HG03175 (cell line): ENCODE measurements at regions not wholly inside any gene's neighbourhood (a gene's known extent, or its start where the extent isn't known, plus 50 kb on each side); places are given as distances from the start of the nearest gene placed in this dataset.

ENCODE experiments used
- ATAC-seq: cut with Tn5 transposase; IDR thresholded peaks from one replicate; pipeline ENCODE4 v1.9.1; 2021; ENCODE audit warnings: mild to moderate bottlenecking, moderate library complexity; ENCODE audit not compliant: unreplicated experiment

DNA sequence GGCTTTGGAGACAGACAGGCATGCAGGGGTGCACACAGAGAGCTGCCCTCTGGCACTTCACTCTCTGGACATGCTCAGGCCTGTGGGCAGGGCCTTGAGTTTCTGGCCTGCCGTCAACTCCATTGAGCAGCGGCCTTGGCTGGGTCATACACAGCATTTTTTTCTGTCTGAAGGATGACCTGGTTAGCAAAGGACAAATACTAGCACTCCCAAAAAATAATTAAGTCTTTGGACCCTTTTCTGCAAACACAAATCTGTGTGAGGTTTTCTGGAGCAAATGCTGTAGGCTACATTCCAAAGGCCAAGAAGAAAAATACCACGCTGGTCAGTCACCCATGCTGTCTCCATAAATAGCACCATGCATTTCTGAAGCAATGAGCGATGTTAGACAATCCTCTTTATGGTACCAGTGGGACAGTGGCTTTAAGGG lies 124.7 kb upstream of the CTAGE1 start:
- ATAC-seq: no peak

DNA sequence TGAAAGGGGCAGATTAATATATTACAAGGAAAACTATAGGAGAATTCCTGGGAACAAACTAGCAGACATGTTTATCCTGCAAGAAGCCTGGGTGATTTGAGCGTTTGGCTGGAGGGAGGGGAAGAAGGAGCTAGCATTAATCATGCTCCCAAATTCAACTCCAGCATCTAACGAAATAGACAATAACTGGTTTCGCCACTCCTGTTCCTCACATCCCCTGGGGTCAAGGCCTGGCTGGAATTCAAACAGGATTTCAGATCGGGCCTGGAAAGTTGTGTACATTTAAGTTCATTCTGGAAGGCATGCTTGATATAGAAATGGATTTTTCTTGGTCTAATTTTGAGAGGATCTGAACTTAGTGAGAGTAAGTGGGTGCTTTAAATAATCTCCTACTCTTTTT lies 126.1 kb upstream of the CTAGE1 start:
- ATAC-seq: no peak

DNA sequence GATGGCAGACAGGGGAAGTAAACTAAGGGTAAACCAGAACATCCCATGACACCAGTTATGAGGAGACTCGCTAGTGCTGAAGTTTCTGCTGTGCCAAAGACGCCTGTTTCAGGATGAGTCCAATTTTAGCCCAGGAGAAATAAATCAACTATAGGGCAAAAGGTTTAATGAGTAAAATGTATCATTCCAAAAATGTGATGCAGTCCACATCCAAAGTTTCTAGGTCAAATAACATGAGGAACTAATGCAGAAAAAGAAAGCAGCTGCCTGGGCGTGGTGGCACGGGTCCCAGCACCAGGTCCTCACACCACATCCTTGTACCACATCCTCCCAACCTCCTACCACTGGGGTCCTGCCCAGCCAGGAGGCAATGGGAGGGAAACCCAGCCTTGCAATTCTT lies 126.9 kb upstream of the CTAGE1 start:
- no peak for ATAC-seq

DNA sequence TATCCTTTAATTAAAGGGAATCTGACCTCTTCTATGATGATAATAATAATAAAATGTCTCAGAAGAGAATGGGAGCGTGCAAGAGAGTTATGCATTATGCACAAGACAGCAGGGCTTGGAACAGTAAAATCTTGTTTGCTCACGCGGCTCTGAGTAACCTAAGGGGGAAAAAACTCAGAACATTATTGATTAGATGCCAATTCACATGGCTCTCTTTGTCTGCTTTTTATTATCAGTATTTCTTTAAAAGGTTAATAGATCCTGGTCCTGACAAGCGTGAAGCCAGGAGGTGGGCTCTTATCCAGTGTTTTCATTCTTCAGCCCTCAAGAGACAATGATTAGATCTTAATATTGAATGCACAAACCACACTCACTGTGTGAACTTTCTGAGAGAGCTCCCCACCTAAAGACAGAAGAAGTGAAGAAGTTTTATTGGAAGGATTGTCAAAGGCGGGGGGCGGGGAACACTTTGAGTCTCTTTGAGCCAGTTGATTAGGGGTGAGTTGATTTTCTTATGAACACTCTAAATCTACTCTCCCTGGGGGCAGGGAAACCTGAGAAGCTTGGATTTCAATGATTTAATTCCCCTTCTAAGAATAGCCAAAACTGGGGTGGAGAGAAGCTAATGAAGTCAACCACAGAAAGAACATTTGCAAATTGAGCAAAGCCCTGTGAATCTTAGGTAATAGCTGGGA lies 127.5 kb upstream of the CTAGE1 start:
- ATAC-seq: no peak

DNA sequence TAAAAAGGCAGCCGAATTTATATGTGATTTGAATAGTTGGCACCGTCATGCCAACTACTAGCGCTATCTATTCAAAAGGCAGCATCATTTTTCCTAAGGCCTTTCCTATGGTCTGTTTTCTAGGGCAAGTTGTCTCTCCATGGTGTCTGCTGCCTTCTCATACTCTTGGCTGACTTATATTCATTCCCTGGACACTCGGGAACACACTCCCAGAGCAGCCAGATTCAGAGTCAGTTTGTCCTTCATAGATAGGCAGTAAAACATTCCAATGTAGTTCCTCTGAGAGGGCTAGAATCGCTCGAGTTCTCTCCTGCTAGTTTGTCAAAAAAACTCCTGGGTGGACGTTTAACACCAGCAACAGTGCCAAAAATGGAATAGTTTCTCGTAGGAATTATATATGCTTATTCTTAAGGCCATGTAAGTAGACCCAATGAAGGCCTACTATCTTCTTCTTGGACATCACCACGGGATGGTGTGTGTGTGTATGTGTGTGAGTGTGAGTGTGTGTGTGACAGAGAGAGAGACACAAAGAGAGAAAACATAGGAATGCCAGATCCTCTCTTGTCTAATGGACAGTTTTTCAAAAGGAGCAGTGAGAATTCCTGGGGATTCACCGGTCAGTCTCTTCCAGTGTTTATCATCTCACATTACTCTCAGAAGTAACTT lies 129.3 kb upstream of the CTAGE1 start:
- no peak for ATAC-seq

DNA sequence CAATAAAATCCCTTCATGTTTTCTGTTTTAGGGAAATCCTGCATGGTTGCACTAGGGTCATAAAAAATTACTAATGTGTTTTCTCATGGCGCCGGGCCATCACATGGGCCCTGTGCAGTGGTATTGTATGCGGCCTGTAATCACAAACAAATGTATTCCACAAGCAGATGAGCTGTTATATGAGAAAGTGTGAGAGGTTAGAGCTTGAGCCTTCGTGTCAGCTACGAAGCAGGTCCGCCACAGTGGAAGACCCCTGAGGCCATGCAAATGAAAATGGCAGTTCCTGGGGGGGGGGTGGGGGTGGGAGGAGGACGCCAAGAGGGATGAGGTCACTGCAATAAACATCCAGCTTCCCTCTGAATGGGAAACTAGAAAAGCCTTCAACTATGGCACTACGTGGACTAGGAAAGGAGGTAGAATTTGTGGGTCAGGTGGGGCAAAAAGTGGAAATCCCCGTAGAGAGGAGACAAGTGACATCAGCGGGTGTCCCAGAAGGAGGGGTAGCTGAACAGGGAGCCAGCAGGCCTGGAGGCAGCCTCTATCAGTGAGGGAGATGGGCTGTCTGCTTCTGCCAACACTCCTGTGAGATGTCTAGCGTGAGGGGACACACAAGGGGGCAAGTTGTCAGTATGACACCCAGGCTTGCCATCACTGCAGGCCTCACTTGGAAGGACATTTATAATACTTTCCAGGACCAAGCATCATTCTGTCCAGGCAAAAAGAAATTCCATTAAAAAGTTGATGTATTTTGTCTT lies 130.3 kb upstream of the CTAGE1 start:
- no peak for ATAC-seq

DNA sequence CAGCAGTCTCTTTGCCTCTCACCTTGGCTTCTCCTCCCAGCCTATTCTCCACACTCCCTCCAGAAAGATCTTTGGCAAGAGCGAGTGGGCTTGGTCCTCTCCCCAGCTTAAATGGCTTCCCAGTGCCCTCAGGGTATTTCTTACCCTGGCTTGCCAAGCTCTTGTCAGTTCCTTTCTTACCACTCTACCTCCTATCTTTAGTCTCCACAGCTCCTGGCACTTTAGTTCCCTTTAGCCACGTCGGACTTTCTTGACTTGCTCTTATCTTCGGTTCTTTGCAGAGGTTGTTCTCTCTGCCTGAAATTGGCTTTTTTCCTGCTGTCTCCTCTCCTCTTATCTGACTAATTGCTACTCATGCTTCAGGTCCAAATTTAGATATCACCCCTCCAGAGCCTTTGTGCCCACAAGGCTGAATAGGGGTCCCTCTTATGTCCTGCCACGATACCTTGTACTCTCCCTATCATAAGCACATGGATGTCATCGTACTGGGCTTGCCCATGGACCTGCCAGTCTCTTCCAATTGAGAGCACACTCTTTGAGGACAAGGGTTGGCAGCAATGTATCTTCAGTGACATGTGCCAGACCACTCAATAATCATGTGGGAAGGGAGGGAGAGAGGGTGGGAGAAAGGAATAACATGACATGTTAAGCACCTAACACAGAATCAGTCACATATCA lies 131.7 kb upstream of the CTAGE1 start:
- ATAC-seq: no peak

DNA sequence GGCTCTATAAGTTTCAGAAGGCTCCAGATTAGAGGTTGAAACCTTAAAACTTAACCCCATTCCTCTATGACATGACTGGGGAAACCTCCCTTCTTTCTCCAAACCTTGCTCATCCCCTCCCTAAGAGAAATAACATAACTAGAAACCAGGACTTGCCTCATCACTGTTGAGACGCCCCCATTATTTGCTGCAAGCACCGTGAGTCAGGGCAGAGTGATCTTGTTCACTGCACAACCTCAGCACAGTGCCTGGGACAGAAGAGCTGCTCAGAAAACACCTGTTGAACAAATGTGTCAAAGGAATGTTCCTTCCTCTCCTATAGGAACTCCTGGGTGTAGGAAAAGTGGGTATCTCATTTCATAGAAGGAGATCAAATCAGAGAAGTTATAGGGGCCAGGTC lies 132.7 kb upstream of the CTAGE1 start:
- ATAC-seq: no peak

DNA sequence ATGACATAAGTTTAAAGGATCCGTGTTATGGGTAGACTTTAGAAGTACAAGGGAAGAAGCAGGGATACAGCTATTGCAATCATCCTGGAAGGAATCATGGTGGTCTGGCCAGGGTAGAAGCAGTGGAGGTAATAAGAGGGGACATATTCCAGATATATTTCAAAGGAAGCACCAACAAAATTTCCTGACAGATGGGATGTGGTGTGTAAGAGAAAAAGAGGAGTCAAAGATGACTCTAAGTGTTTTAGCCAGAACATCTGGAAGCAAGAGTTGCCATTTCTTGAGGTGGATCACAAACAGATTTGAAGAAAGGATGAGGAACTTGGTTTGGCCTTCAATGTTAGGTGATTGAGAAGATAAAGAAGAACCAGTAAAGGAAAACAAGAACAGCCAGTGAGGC lies 133.1 kb upstream of the CTAGE1 start:
- no peak for ATAC-seq

DNA sequence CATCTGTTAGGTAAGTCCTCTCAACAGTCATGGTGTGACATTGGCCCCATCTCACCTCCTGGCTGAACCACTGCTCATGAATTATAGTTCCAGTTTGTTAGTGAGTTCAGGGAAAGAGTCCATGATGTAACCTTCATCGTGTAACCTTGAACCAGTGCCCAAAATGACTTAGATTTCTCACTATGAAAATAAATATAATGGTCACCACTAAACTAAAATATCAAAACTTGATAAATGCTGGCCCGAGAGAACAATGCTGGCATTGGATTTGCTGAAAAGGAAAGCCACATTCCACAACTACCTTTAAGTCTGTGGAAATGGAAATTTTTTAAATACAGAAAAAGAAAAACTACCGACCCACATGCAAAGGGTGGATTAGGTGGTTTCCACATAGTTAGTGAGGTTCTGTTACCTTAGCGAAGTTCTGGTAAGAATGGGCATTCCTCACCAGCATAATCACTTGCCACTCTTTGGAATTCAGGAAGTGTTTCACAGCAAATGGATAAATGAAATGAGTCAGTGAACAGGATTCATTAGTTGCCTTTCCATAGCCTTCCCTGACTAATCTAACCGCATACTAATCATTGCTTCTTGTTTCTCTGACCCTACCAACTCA lies 133.9 kb upstream of the CTAGE1 start:
- no peak for ATAC-seq

DNA sequence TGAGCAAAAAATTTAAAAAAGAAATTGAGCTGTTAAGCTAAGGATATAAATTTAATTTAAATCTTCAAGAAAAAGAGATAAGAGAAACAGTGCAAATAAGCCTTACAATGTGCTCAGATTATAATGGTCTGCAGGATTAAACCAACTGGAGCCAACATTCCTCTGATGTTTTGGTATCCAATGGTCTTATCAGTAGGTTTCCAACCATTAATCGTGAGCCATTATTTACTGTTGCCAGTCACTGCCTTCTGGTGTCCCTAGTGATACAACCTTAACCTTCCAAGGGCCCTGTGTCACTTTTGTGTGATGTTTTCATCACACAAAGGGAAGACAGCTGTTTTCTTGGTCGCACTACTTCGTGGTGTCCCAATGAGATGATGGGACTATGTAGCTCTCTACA lies 134.5 kb upstream of the CTAGE1 start:
- ATAC-seq: no peak

DNA sequence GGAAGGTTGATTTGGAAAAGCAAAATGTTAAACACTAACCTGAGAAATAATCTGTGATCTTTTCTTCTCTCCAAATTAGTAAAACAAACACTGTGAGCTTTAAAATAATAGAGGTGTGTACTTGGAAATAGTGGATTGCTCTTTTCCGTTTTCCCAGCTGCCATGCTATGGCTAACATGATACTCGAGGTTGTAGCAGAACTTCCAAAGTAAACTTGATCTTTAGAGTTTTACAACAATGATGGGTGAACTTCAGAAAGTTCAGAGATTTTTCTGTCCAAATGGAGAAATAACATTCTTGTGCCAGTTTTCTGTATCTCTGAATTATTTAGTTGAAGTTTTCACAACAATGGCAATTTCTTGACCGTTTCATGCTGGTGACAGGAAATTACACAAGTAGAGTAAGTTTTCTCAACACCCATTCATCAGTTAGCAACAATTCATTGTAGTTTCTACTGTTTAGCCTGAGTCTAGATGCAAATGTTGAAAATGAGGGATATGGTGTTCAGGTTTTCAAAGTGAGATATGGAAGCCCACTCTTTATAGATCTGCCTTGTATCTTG lies 135.3 kb upstream of the CTAGE1 start:
- ATAC-seq: no peak

DNA sequence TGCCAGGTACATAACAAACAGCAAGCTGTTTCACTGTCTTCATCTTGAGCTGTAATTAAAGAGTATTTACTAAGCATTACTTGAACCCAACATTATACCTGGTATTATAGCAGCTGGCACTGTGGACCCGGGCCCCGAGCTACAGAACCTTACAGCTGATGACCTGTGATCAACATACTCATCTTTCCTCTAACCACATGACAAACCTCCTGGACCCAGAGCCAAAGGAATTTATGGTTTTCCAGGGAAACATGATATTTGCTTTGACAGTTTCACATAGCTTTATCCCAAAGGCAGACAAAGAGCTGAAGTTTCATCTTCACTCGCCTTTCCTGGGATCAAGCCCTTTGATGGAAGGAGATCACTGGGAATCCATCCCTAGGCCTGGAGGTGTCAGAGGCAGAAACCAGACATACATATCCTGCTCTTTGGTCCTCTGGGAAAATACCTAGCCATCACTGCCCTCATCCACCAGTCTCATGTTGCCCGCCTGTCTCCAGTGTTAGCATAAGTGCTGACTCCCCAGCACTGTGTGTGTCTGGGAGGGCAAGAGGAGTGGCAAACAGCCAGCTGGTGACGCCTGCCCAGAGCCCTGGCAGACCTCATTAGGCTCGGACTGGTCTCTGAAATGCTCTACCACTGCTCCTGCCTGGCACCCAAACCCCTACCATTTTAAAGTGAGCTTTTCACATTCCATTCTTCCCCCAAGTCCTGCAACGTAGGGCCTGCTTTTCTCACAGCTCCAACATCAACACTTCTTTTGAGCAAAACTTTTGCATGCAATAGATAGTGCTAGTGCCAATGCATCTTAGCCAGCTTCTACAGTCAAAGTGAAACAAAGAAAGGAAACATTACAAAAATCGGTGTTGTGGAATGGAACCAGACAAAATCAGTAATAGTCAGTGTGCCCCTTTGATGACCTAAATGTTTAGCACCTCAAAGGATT lies 138.8 kb upstream of the CTAGE1 start:
- no peak for ATAC-seq

DNA sequence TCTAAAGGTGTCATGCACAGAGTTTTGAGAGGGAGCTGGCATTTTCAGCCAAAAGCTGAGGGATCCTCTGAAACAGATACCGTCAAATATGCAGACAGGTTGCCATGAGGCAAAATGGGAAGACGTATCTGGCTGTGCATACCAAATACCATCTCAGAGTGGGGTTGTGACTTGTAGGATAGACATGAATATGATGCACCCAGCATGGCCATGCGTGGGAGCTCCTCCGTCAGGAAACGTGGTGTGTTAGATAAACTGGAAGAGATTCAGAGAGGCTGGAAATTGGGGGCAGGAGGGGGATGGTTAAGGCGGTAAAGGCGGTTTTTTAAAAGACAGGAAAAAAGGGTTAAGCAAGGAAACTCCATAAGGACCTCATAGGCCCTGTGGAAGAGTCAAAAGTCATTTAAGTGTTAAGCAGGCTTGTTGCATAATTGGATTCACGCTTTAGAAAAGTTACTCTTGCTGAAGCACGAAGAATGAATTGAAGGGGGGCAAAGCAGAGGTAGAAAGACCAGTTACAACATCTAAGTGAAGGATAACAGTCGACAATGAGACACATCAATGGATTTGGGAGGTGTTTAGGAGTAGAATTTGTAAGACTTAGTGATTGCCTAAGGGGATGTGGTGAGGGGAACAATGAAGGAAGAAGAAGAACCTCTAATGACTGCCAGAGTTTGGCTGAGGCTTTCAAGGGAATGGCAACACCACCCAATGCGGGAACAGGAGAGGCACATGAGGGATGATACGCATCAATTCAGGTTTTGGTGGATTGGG lies 139.6 kb upstream of the CTAGE1 start:
- no peak for ATAC-seq

DNA sequence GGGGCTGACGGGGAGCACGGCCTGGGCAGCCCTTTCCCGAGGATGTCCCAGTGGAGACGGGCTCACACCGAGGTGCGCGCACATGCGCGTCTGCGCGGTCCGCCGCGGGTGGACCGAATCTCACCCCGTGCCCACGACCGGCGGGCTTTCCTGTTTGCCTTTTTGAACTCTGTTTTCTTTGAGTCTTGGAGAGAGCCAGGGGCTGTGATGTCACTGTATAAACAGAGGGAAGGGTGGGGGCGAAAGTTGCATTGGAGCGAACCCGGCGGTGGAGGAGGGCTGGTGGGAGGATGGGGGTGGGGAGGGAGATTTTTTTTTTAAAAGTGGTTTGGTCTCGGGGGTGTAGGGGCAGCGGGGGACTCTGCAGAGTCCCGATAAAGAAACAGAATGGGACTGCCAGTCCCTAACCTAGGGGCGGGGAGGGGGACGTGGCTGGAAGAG lies 141.2 kb upstream of the CTAGE1 start:
- no peak for ATAC-seq

DNA sequence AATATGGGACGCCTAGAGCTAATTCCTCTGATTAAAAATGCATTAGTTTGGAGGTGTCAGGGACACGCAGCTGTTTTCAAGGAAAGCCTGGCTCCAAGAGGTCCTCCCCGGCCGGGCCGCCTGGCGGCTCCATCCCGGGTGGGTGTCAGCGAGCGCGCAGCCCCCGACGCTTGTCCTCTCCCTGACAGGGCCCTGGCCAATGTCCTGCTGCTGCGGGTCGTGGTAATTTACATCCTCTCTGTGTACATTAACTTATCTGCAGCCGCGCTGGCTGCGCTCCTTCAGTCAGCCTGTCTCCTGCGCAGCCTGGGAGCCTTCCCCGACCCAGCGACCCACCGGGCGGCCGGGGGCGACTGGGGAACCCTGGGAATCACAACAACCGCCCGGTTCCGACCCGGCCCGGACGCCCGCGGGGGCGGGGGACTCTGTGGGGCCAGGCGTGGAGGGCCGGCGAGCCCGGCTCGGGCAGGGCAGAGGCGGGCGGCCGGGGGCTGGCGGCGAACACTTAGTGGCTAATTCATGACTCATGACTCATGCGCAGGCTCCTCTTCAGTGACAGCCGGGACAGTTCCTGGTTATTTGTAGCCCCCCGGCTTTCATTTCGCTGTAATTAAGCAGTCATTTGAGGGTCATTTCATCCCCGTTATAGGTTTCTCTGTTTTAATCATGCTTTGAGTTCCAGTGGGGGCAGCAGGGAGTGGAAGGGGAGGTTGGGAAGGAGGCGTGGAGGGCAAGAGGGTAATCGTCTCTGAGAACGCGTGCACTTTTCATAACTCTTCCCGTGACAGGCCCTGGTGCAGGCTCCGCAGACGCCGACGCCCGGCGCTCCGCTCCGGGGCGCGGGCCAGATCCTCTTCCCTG lies 141.9 kb upstream of the CTAGE1 start:
- ATAC-seq: no peak

DNA sequence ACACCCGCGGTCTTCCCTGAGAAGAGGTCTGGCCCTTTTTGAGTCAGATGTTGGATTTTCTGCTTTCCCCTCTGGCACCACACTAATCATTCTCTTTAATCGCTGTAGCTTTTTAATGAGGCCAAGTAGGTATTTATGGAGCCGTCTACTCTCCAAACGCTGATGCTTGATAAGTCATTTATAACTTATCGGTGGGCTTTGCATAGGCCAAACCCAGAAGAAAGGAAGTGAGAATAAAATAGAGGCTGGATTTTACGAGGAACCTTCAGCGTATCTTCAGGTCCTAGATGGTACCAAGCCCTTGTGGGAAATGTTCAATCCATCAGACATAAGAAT lies 142.5 kb upstream of the CTAGE1 start:
- no peak for ATAC-seq

DNA sequence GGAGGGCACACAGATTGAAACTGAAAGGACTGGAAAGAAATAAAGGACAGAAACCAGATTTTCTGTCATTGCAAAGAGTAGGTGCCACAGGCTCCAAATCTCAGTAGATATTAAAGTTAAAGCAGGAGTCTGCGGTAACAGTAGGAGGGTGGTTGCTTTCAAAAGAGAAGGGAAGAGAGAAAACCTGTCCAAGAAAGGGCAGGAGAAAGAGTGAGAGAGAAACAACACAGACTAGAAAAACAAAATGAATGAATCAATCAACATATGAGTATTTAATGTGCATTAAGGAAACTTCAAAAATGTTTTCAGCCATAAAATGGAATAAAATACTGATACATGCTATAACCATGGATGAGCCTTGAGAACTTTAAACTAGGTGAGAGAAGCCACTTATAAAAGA lies 143.1 kb upstream of the CTAGE1 start:
- ATAC-seq: no peak
